ENCODE measurements at regions not wholly inside any gene's neighbourhood (a gene's known extent, or its start where the extent isn't known, plus 50 kb on each side); places are given as distances from the start of the nearest gene placed in this dataset.
"Not testable (repeated sequence)": the region's sequence is repeated elsewhere in the genome, so short reads cannot be mapped to it uniquely, and the experiment has no call there.

DNA sequence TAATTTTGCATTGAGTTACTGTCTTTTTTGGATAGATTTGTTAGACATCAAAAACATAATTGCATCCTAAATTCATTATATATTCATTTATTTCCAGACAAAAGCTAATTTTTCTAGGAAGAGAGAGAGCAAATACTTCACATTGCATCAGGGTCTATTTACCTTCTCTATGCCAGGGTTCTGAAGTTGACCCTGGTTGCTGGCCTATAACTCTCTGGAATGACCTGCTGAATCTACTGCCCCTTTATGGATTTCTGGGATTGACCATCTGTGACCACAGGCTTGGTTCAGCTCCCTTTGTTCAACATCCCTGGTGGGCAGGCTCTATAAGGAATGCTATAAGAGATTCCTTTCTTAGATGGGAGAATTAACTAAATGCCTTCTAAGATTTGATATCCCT is 414.8 kb upstream of the STXBP6 start:
- Histone ChIP-seq H3K4me3 (ENCODE audit: low read depth, low read length) (no peak overlapping the region), H3K36me3 (replicated peaks) (no peaks in the 10 kb centered on the region), H3K27me3 (replicated peaks) (no peaks in the 10 kb centered on the region), H3K27ac (no peak overlapping the region)
- TF ChIP-seq, protein P1, sequence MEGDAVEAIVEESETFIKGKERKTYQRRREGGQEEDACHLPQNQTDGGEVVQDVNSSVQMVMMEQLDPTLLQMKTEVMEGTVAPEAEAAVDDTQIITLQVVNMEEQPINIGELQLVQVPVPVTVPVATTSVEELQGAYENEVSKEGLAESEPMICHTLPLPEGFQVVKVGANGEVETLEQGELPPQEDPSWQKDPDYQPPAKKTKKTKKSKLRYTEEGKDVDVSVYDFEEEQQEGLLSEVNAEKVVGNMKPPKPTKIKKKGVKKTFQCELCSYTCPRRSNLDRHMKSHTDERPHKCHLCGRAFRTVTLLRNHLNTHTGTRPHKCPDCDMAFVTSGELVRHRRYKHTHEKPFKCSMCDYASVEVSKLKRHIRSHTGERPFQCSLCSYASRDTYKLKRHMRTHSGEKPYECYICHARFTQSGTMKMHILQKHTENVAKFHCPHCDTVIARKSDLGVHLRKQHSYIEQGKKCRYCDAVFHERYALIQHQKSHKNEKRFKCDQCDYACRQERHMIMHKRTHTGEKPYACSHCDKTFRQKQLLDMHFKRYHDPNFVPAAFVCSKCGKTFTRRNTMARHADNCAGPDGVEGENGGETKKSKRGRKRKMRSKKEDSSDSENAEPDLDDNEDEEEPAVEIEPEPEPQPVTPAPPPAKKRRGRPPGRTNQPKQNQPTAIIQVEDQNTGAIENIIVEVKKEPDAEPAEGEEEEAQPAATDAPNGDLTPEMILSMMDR (IDR thresholded peaks at IDR 0.05; ENCODE audit: low read depth, low read length, missing control alignments) = no peak
- in situ Hi-C loops (cut with HindIII; ENCODE audit: low pct_ligation_motif_present, low sequenced_read_pairs) = no loop called here
- no peak for DNase-seq

DNA sequence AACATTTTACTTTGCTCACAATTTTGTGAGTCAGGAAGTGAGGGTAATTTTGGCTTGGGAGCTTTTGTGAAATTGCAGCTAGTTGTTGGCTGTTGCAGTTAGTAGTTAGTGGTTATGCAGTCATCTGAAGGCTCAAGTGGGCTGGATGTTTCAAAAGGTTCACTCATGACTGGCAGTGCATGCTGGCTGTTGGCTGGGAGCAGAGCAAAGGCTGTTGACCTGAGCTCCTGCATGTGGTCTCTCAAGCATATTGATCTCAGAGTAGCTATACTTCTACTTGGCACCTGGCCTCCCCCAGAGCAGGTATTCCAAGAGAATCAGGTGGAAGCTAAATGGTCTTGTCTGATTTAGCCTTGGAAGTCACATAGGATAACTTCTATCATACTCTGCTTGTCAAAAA is 414.1 kb upstream of the STXBP6 start:
- in situ Hi-C loops (cut with HindIII; ENCODE audit: low pct_ligation_motif_present, low sequenced_read_pairs) = no loop called here
- TF ChIP-seq, protein P1 (IDR thresholded peaks at IDR 0.05; ENCODE audit: low read depth, low read length, missing control alignments) = no peak

DNA sequence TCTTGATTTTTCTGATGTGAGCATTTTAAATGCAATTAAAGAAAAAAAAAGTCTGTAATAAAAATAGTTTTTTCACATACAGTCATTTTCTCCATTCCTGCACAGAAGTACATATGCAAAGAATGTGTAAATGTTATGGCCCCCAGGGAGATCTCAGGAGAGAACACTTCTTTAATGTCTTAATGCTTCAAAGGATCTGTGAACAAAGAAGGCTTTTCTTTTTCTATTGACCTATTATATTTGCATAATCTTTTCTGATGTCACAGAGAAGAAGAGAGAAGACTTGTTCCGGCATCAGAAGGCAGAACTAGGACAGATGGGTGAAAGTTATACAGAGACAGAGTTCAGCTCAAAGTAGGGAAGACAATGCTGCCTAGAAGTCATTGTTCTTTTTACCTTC is 413.5 kb upstream of the STXBP6 start:
- in situ Hi-C loops (cut with HindIII; ENCODE audit: low pct_ligation_motif_present, low sequenced_read_pairs) = no loop called here
- Histone ChIP-seq H3K4me3 (ENCODE audit: low read depth, low read length) (no peak overlapping the region), H3K27me3 (replicated peaks) (no peaks in the 10 kb centered on the region), H3K27ac (no peak overlapping the region), H3K36me3 (replicated peaks) (no peaks in the 10 kb centered on the region)
- DNase-seq = no peak
- TF ChIP-seq, protein P1 (IDR thresholded peaks at IDR 0.05; ENCODE audit: low read depth, low read length, missing control alignments) = no peak

More for the DNA sequence above, 414.1 kb upstream of the STXBP6 start:
- no peak for DNase-seq
- H3K4me3 ChIP-seq (ENCODE audit: low read depth, low read length) = no peak overlapping the region
- no peak overlapping the region for H3K27ac ChIP-seq
- H3K27me3 ChIP-seq (replicated peaks) = no peaks in the 10 kb centered on the region
- no peaks in the 10 kb centered on the region for H3K36me3 ChIP-seq (replicated peaks)

DNA sequence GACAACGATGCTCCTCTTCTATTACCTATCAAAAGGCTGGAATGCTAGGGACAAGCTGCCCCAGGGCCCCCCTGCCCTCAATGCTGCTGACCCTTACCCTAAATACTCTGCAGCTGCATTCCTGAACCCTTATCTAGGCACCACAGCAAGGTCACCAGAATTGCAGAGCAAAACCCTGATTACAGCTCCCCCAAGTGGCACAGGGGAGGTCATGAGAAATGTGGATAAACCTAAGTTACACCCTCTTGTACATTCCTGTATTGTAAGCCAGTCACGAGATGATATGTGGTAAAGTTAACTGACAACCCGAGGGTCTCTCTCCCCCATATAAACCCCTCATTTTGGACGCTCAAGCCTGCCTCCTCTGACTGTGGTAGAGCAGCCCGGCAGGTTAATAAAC is 411.8 kb upstream of the STXBP6 start:
- H3K36me3 ChIP-seq (replicated peaks) = no peaks in the 10 kb centered on the region
- DNase-seq = no peak
- in situ Hi-C loops (cut with HindIII; ENCODE audit: low pct_ligation_motif_present, low sequenced_read_pairs) = no loop called here
- H3K27ac ChIP-seq = no peak overlapping the region
- TF ChIP-seq, protein P1 (IDR thresholded peaks at IDR 0.05; ENCODE audit: low read depth, low read length, missing control alignments) = no peak
- no peaks in the 10 kb centered on the region for H3K27me3 ChIP-seq (replicated peaks)
- H3K4me3 ChIP-seq (ENCODE audit: low read depth, low read length) = no peak overlapping the region

DNA sequence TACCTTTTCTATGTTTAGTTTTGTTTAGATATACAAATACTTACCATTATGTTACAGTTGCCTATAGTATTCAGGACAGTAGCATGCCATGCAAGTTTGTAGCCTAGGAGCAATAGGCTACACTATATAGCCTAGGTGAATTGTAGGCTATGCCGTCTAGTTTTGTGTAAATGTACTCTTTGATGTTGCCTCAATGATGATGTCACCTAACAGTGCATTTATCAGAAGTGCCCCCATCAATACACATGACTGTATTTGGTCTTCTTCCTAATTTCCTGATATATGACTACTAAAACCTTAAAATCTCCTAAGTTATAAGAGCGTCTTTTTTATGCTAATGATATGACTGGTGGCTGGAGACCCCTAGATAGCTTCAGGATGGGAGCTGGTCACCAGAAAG is 394.4 kb upstream of the STXBP6 start:
- H3K27ac ChIP-seq = no peak overlapping the region
- H3K36me3 ChIP-seq (replicated peaks) = no peaks in the 10 kb centered on the region
- H3K27me3 ChIP-seq (replicated peaks) = no peaks in the 10 kb centered on the region
- no peak overlapping the region for H3K4me3 ChIP-seq (ENCODE audit: low read depth, low read length)
- no peak for DNase-seq
- in situ Hi-C loops (cut with HindIII; ENCODE audit: low pct_ligation_motif_present, low sequenced_read_pairs) = no loop called here
- TF ChIP-seq, protein P1 (IDR thresholded peaks at IDR 0.05; ENCODE audit: low read depth, low read length, missing control alignments) = no peak

DNA sequence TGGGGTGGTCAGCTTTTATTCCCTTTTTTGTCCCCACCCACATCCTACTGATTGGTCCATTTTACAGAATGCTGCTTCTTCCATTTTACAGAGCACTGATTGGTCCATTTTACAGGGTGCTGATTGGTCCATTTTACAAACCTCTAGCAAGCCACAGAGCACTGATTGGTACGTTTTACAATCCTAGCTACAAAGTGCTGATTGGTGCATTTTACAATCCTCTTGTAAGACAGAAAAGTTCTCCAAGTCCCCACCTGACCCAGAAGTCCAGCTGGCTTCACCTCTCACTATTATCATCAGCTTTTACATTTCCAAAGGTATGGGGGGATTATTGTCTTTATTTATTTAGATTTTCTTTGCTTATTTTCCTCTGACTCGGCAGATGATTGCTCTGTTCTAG is 390.4 kb upstream of the STXBP6 start:
- H3K4me3 ChIP-seq (ENCODE audit: low read depth, low read length); DNase-seq; H3K36me3 ChIP-seq (replicated peaks); H3K27me3 ChIP-seq (replicated peaks); in situ Hi-C loops (cut with HindIII; ENCODE audit: low pct_ligation_motif_present, low sequenced_read_pairs); H3K27ac ChIP-seq: not testable (repeated sequence)

Data from brain microvascular endothelial cell (primary cell).